Neural crest cell (in vitro differentiated cells): ENCODE measurements at regions not wholly inside any gene's neighbourhood (a gene's known extent, or its start where the extent isn't known, plus 50 kb on each side); places are given as distances from the start of the nearest gene placed in this dataset.

Experiments
- DNase-seq: peaks from one replicate; pipeline ENCODE4 v3.0.0; 2021; ENCODE audit warnings: low read depth, mixed read lengths, low spot score
- H3K27ac Mint-ChIP-seq: one replicate; pipeline ENCODE4 v1.8.0; 2021; ENCODE audit warnings: mild to moderate bottlenecking, mixed read lengths; ENCODE audit not compliant: unreplicated experiment
- H3K27me3 Mint-ChIP-seq: 2 replicates; pipeline ENCODE4 v1.8.0; 2021; ENCODE audit warnings: low read depth, mild to moderate bottlenecking, mixed read lengths
- H3K36me3 Mint-ChIP-seq: 2 replicates; pipeline ENCODE4 v1.8.0; 2021; ENCODE audit warnings: low read depth, mild to moderate bottlenecking, mixed read lengths
- H3K4me1 Mint-ChIP-seq: 2 replicates; pipeline ENCODE4 v1.8.0; 2021; ENCODE audit warnings: mixed read lengths
- H3K4me3 Mint-ChIP-seq: one replicate; pipeline ENCODE4 v1.8.0; 2021; ENCODE audit warnings: mild to moderate bottlenecking, mixed read lengths
- H3K9me3 Mint-ChIP-seq: 2 replicates; pipeline ENCODE4 v1.8.0; 2021; ENCODE audit warnings: mixed read lengths
- CTCF ChIP-seq: fragments of 200-600 bp; sonication (generic); conservative IDR thresholded peaks from 2 replicates; pipeline ENCODE4 v1.5.0; 2021; ENCODE audit warnings: antibody characterized with exemption, mild to moderate bottlenecking

- H3K27ac Mint-ChIP-seq = no peak overlapping the region
- no peaks in the 10 kb centered on the region for H3K27me3 Mint-ChIP-seq
- H3K4me1 Mint-ChIP-seq = no peaks in the 10 kb centered on the region
- no peak for TF ChIP-seq CTCF
- no peaks in the 10 kb centered on the region for H3K36me3 Mint-ChIP-seq
- H3K9me3 Mint-ChIP-seq = no peaks in the 10 kb centered on the region
- DNase-seq = no peak
- H3K4me3 Mint-ChIP-seq = no peak overlapping the region
Observed at GRCh38 chr4:108255203-108255747, 86.5 kb upstream of the LEF1 start.

- H3K27ac Mint-ChIP-seq = no peak overlapping the region
- peaks cover 3% of the 10 kb centered on the region for H3K36me3 Mint-ChIP-seq
- H3K27me3 Mint-ChIP-seq = no peaks in the 10 kb centered on the region
- peaks cover 5% of the 10 kb centered on the region for H3K4me1 Mint-ChIP-seq
- no peak overlapping the region for H3K4me3 Mint-ChIP-seq
- no peak for DNase-seq
- H3K9me3 Mint-ChIP-seq = peaks cover 8% of the 10 kb centered on the region
- no peak for TF ChIP-seq CTCF
Observed at GRCh38 chr4:108249397-108249796, 80.7 kb upstream of the LEF1 start.

GRCh38 chr4:108247387-108248049 lies 78.8 kb upstream of the LEF1 start:
- H3K27ac Mint-ChIP-seq = no peak overlapping the region
- peaks cover 5% of the 10 kb centered on the region for H3K4me1 Mint-ChIP-seq
- no peak for TF ChIP-seq CTCF
- no peaks in the 10 kb centered on the region for H3K27me3 Mint-ChIP-seq
- peaks cover 8% of the 10 kb centered on the region for H3K9me3 Mint-ChIP-seq
- H3K36me3 Mint-ChIP-seq = peaks cover 3% of the 10 kb centered on the region
- no peak overlapping the region for H3K4me3 Mint-ChIP-seq
- DNase-seq = no peak

GRCh38 chr4:108244606-108245005 lies 75.9 kb upstream of the LEF1 start:
- no peak for DNase-seq
- Mint-ChIP-seq H3K36me3 (peaks cover 3% of the 10 kb centered on the region), H3K27me3 (no peaks in the 10 kb centered on the region), H3K27ac (no peak overlapping the region), H3K4me3 (no peak overlapping the region), H3K9me3 (peaks cover 8% of the 10 kb centered on the region), H3K4me1 (peaks cover 5% of the 10 kb centered on the region)
- no peak for TF ChIP-seq CTCF

- Mint-ChIP-seq H3K27me3 (no peaks in the 10 kb centered on the region), H3K9me3 (peaks cover 2% of the 10 kb centered on the region), H3K4me3 (no peak overlapping the region), H3K27ac (no peak overlapping the region), H3K36me3 (no peaks in the 10 kb centered on the region), H3K4me1 (peaks cover 12% of the 10 kb centered on the region)
- DNase-seq = no peak
- TF ChIP-seq CTCF = no peak
Observed at GRCh38 chr4:108240366-108240765, 71.6 kb upstream of the LEF1 start.
